PC-9 (cell line): ENCODE measurements at regions not wholly inside any gene's neighbourhood (a gene's known extent, or its start where the extent isn't known, plus 50 kb on each side); places are given as distances from the start of the nearest gene placed in this dataset.

Experiments
- BruUV-seq: library from RNA; stranded (reverse); fragments of 400-500 nt; replicated peaks from 2 replicates; lab custom pipeline; 2021; lab: Mats Ljungman, UMichigan
- CTCF ChIA-PET: fragments of 300-600 bp; sonication (Branson Sonifier 250); formaldehyde crosslinking; loops from one replicate; lab custom pipeline; 2022; ENCODE audit warnings: antibody characterized with exemption; lab: Charles Lee
- POLR2A ChIA-PET: fragments of 300-600 bp; sonication (Branson Sonifier 250); formaldehyde crosslinking; loops from one replicate; lab custom pipeline; 2022; ENCODE audit warnings: antibody characterized with exemption; ENCODE audit not compliant: unreplicated experiment; lab: Charles Lee
- DNase-seq, 2 experiments: peaks; one replicate each; pipeline versions ENCODE4 v3.0.0 to v3.0.0-alpha.2; 2015 to 2022; ENCODE audit warnings: mixed read lengths in 1 of 2
- H2AFZ ChIP-seq: fragments of 200-600 bp; sonication (generic); 2 replicates; pipeline ENCODE4 v1.8.1; 2017; ENCODE audit warnings: antibody characterized with exemption
- H3F3A ChIP-seq: fragments of 200-600 bp; sonication (generic); 2 replicates; pipeline ENCODE4 v1.8.1; 2017; ENCODE audit warnings: antibody characterized with exemption, mild to moderate bottlenecking, low read depth; ENCODE audit not compliant: insufficient read depth
- H3K27ac ChIP-seq: fragments of 200-600 bp; sonication (generic); 2 replicates; pipeline ENCODE4 v1.6.1; 2016; ENCODE audit warnings: mixed run types
- H3K27me3 ChIP-seq: fragments of 200-600 bp; sonication (generic); 2 replicates; pipeline ENCODE4 v1.6.1; 2016; ENCODE audit warnings: low read depth, mixed run types; ENCODE audit not compliant: insufficient read depth
- H3K36me3 ChIP-seq: fragments of 200-600 bp; sonication (generic); 2 replicates; pipeline ENCODE4 v1.6.1; 2016; ENCODE audit warnings: low read depth, mixed run types
- H3K4me1 ChIP-seq: fragments of 200-600 bp; sonication (generic); replicated peaks from 2 replicates; pipeline ENCODE4 v1.6.1; 2016; ENCODE audit warnings: mixed run types; ENCODE audit not compliant: insufficient read depth
- H3K4me2 ChIP-seq: fragments of 200-600 bp; sonication (generic); 2 replicates; pipeline ENCODE4 v1.6.1; 2017; ENCODE audit warnings: mixed run types
- H3K4me3 ChIP-seq: fragments of 200-600 bp; sonication (generic); 2 replicates; pipeline ENCODE4 v1.6.1; 2016; ENCODE audit warnings: mixed run types
- H3K79me2 ChIP-seq: fragments of 200-600 bp; sonication (generic); 2 replicates; pipeline ENCODE4 v1.6.1; 2017; ENCODE audit warnings: low read depth, mixed run types
- H3K9me2 ChIP-seq: fragments of 200-600 bp; sonication (generic); 2 replicates; pipeline ENCODE4 v1.8.1; 2017; ENCODE audit warnings: mild to moderate bottlenecking; ENCODE audit not compliant: insufficient read depth
- H3K9me3 ChIP-seq: fragments of 200-600 bp; sonication (generic); 2 replicates; pipeline ENCODE4 v1.8.1; 2016; ENCODE audit warnings: low read depth; ENCODE audit not compliant: insufficient read depth
- H4K20me1 ChIP-seq: fragments of 200-600 bp; sonication (generic); 2 replicates; pipeline ENCODE4 v1.8.1; 2017; ENCODE audit not compliant: insufficient read depth
- CTCF ChIP-seq: fragments of 200-600 bp; sonication (generic); conservative IDR thresholded peaks from 2 replicates; pipeline ENCODE4 v1.6.1; 2017; ENCODE audit warnings: mixed run types, antibody characterized with exemption, mild to moderate bottlenecking, moderate library complexity
- EZH2 ChIP-seq: fragments of 200-600 bp; sonication (generic); IDR thresholded peaks from 2 replicates; pipeline ENCODE4 v1.8.0; 2017; ENCODE audit warnings: antibody characterized with exemption, low read depth
- intact Hi-C: fragments of 100-400 bp; cut with micrococcal nuclease; formaldehyde crosslinking; loops from one replicate; pipeline ENCODE4 v1.10.0; 2022; ENCODE audit not compliant: unreplicated experiment

DNA sequence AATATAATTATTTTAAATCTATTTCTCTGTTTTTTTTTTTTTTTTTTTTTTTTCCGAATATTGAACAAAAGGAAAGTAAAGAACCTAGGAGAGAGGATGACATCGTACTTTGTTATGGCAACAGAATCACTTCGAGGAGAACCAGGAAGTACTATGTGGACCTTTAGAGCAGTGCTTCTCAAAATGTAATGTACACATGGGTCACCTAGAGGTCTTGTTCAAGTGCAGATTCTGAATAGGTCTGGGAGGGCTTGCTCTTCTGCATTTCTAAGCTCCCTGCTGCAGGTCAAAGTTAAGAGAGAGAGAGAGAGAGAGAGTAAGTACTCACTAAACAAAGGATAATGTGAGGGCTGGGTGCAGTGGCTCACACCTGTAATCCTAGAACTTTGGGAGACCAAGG, 419.5 kb upstream of the TENM4 start:
- intact Hi-C loops: no loop called here
- no peak overlapping the region for H3K4me2 ChIP-seq
- no peaks in the 10 kb centered on the region for H3K36me3 ChIP-seq
- TF ChIP-seq CTCF (no peak), EZH2 (no peak)
- no TSS peak for BruUV-seq
- H3K27ac ChIP-seq: no peak overlapping the region
- no peak overlapping the region for H3K4me3 ChIP-seq
- ChIA-PET POLR2A (no interaction called here), CTCF (no interaction called here)
- H3K27me3 ChIP-seq: no peaks in the 10 kb centered on the region
- DNase-seq: no peak
- no peaks in the 10 kb centered on the region for H3F3A ChIP-seq
- H2AFZ ChIP-seq: no peak overlapping the region
- H3K79me2 ChIP-seq: no peaks in the 10 kb centered on the region
- H3K4me1 ChIP-seq: no peaks in the 10 kb centered on the region
- no peaks in the 10 kb centered on the region for H4K20me1 ChIP-seq
- H3K9me3 ChIP-seq: no peaks in the 10 kb centered on the region
- no peaks in the 10 kb centered on the region for H3K9me2 ChIP-seq

GRCh38 chr11:79857377-79858214, 416.8 kb upstream of the TENM4 start:
- BruUV-seq: no TSS peak
- peak in 1 of 2 experiments; percentile 28 for DNase-seq
- CTCF ChIA-PET: interaction anchor here (0.5 kb wide), 1 partner anchor 8 kb away, joined by 3 read pairs; no protein-coding TSS in a partner anchor
- H3K9me2 ChIP-seq: no peaks in the 10 kb centered on the region
- H3K36me3 ChIP-seq: no peaks in the 10 kb centered on the region
- no peaks in the 10 kb centered on the region for H3K9me3 ChIP-seq
- TF ChIP-seq EZH2 (no peak), CTCF (no peak)
- POLR2A ChIA-PET: no interaction called here
- no peak overlapping the region for H2AFZ ChIP-seq
- no peaks in the 10 kb centered on the region for H3K27me3 ChIP-seq
- no peak overlapping the region for H3K4me2 ChIP-seq
- H4K20me1 ChIP-seq: no peaks in the 10 kb centered on the region
- H3K27ac ChIP-seq: no peak overlapping the region
- no peaks in the 10 kb centered on the region for H3F3A ChIP-seq
- intact Hi-C loops: no loop called here
- no peak overlapping the region for H3K4me3 ChIP-seq
- H3K79me2 ChIP-seq: no peaks in the 10 kb centered on the region
- no peaks in the 10 kb centered on the region for H3K4me1 ChIP-seq

GRCh38 chr11:79852176-79852575, 411.3 kb upstream of the TENM4 start:
- Histone ChIP-seq H3K4me3 (no peak overlapping the region), H3K27ac (no peak overlapping the region), H4K20me1 (no peaks in the 10 kb centered on the region), H3K36me3 (no peaks in the 10 kb centered on the region), H3K9me2 (no peaks in the 10 kb centered on the region), H3K27me3 (no peaks in the 10 kb centered on the region), H3F3A (no peaks in the 10 kb centered on the region), H3K9me3 (no peaks in the 10 kb centered on the region), H3K79me2 (no peaks in the 10 kb centered on the region), H3K4me2 (no peak overlapping the region), H2AFZ (no peak overlapping the region), H3K4me1 (no peaks in the 10 kb centered on the region)
- CTCF ChIA-PET: no interaction called here
- TF ChIP-seq CTCF: no peak
- intact Hi-C loops: no loop called here
- BruUV-seq: no TSS peak
- POLR2A ChIA-PET: no interaction called here
- DNase-seq: no peak
